NCI-H2029 treated with DMSO at 0.1 percent for 48 hours (cell line): ENCODE measurements at regions not wholly inside any gene's neighbourhood (a gene's known extent, or its start where the extent isn't known, plus 50 kb on each side); places are given as distances from the start of the nearest gene placed in this dataset.

Experiments
- DNase-seq: peaks from one replicate; lab custom pipeline; 2025; lab: John Stamatoyannopoulos, UW

GRCh38 chr13:99640260-99640659 is 139.0 kb downstream of the TM9SF2 start:
- DNase-seq: no peak

GRCh38 chr13:99639126-99639525 is 137.9 kb downstream of the TM9SF2 start:
- DNase-seq: no peak

- DNase-seq: no peak
These were observed 135.6 kb downstream of the TM9SF2 start for GRCh38 chr13:99636728-99637353.

GRCh38 chr13:99636306-99636705 is 135.0 kb downstream of the TM9SF2 start:
- DNase-seq: no peak

GRCh38 chr13:99634672-99635071 is 133.4 kb downstream of the TM9SF2 start:
- no peak for DNase-seq

GRCh38 chr13:99630269-99630898 is 129.1 kb downstream of the TM9SF2 start:
- no peak for DNase-seq

- DNase-seq: no peak
These were observed 128.4 kb downstream of the TM9SF2 start for GRCh38 chr13:99629641-99630040.

GRCh38 chr13:99628442-99628841 is 127.2 kb downstream of the TM9SF2 start:
- no peak for DNase-seq

GRCh38 chr13:99626461-99627082 is 125.3 kb downstream of the TM9SF2 start:
- DNase-seq: no peak

- no peak for DNase-seq
These were observed 123.8 kb downstream of the TM9SF2 start for GRCh38 chr13:99624936-99625540.

GRCh38 chr13:99620806-99621205 is 119.5 kb downstream of the TM9SF2 start:
- DNase-seq: no peak

GRCh38 chr13:99619207-99619606 is 117.9 kb downstream of the TM9SF2 start:
- no peak for DNase-seq

- DNase-seq: no peak
These were observed 116.4 kb downstream of the TM9SF2 start for GRCh38 chr13:99617474-99618255.

- DNase-seq: no peak
These were observed 113.2 kb downstream of the TM9SF2 start for GRCh38 chr13:99614465-99614885.
